ENCODE measurements at regions not wholly inside any gene's neighbourhood (a gene's known extent, or its start where the extent isn't known, plus 50 kb on each side); places are given as distances from the start of the nearest gene placed in this dataset.

DNA sequence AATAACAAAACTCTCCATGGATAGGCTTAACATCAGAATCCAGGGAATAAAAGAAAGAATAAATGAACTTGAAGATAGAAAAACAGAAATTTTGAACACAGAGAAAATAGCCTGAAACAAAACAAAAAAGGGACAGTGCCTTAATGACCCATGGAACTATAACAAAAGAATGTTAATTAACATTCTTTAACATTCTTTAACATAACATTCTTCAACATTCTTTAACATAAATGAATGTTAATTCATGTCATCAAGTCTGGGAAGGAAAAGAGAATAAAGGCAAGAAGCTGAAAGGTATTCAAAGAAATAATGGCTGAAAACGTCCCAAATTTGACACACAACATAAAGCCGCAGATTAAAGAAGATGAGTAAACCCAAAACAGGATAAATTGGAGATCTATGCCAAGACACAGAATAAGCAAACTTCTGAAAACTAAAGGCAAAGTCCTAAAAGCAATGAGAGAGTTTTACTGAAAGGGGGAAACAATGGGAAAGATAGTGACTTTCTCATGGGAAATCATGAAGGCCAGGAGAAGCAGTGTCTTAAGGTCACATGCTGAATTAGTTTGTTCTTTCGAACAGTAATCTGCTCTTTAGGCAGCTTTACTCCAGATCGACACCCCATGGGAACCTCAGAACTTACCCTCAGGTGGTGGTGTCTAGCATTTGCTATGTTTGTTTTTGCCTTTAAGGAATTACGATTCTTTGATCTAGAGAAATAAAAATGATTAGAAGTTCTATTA lies 483.0 kb downstream of the KDM4C start:
- TF ChIP-seq, protein P1, sequence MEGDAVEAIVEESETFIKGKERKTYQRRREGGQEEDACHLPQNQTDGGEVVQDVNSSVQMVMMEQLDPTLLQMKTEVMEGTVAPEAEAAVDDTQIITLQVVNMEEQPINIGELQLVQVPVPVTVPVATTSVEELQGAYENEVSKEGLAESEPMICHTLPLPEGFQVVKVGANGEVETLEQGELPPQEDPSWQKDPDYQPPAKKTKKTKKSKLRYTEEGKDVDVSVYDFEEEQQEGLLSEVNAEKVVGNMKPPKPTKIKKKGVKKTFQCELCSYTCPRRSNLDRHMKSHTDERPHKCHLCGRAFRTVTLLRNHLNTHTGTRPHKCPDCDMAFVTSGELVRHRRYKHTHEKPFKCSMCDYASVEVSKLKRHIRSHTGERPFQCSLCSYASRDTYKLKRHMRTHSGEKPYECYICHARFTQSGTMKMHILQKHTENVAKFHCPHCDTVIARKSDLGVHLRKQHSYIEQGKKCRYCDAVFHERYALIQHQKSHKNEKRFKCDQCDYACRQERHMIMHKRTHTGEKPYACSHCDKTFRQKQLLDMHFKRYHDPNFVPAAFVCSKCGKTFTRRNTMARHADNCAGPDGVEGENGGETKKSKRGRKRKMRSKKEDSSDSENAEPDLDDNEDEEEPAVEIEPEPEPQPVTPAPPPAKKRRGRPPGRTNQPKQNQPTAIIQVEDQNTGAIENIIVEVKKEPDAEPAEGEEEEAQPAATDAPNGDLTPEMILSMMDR (conservative IDR thresholded peaks at IDR 0.05; ENCODE audit: low read length): no peak
- TF ChIP-seq EZH2phosphoT487 (IDR thresholded peaks at IDR 0.05; ENCODE audit: borderline replicate concordance, low read depth, low read length): no peak
